SK-MEL-5 (cell line): ENCODE measurements at regions not wholly inside any gene's neighbourhood (a gene's known extent, or its start where the extent isn't known, plus 50 kb on each side); places are given as distances from the start of the nearest gene placed in this dataset.

Source experiments
- DNase-seq: peaks from one replicate; pipeline ENCODE4 v3.0.0-alpha.2; 2016; ENCODE audit warnings: low read depth, low spot score
- in situ Hi-C: cut with HindIII; loops from 2 replicates; pipeline ENCODE4 v1.10.0; 2016; ENCODE audit warnings: low sequenced_read_pairs, high pct_unique_total_duplicates, low pct_unique_long_range_greater_than_20kb

- in situ Hi-C loops: no loop called here
- no peak for DNase-seq
Observed at GRCh38 chr5:38112938-38113337, 145.4 kb upstream of the EGFLAM start.

GRCh38 chr5:38110130-38110529 lies 148.2 kb upstream of the EGFLAM start:
- in situ Hi-C loops: no loop called here

GRCh38 chr5:38107096-38107495 lies 151.3 kb upstream of the EGFLAM start:
- in situ Hi-C loops: no loop called here
- no peak for DNase-seq

More at GRCh38 chr5:38110130-38110529, 148.2 kb upstream of the EGFLAM start:
- DNase-seq: no peak

- in situ Hi-C loops: no loop called here
- no peak for DNase-seq
Observed at GRCh38 chr5:38105801-38106200, 152.6 kb upstream of the EGFLAM start.

GRCh38 chr5:38105231-38105570 lies 153.2 kb upstream of the EGFLAM start:
- in situ Hi-C loops: no loop called here
- DNase-seq: no peak

- peak; percentile 88 for DNase-seq
- in situ Hi-C loops: no loop called here
Observed at GRCh38 chr5:38104497-38105230, 153.7 kb upstream of the EGFLAM start.

GRCh38 chr5:38101897-38102296 lies 156.5 kb upstream of the EGFLAM start:
- in situ Hi-C loops: no loop called here
- DNase-seq: no peak

GRCh38 chr5:38099205-38100168 lies 158.9 kb upstream of the EGFLAM start:
- peak; percentile 18 for DNase-seq
- in situ Hi-C loops: no loop called here

- DNase-seq: no peak
- in situ Hi-C loops: no loop called here
Observed at GRCh38 chr5:38094889-38095288, 163.5 kb upstream of the EGFLAM start.

GRCh38 chr5:38093855-38094254 lies 164.5 kb upstream of the EGFLAM start:
- DNase-seq: no peak
- in situ Hi-C loops: no loop called here

- in situ Hi-C loops: no loop called here
- DNase-seq: no peak
Observed at GRCh38 chr5:38086777-38087176, 171.6 kb upstream of the EGFLAM start.

GRCh38 chr5:38079620-38080402 lies 178.5 kb upstream of the EGFLAM start:
- DNase-seq: peak; percentile 11
- in situ Hi-C loops: no loop called here

- in situ Hi-C loops: no loop called here
- DNase-seq: no peak
Observed at GRCh38 chr5:38078161-38078560, 180.2 kb upstream of the EGFLAM start.

- DNase-seq: no peak
- in situ Hi-C loops: no loop called here
Observed at GRCh38 chr5:38077652-38078051, 180.7 kb upstream of the EGFLAM start.

- in situ Hi-C loops: no loop called here
- DNase-seq: no peak
Observed at GRCh38 chr5:38071831-38072694, 186.3 kb upstream of the EGFLAM start.

GRCh38 chr5:38070304-38070950 lies 187.9 kb upstream of the EGFLAM start:
- in situ Hi-C loops: no loop called here
- no peak for DNase-seq

- DNase-seq: no peak
- in situ Hi-C loops: no loop called here
Observed at GRCh38 chr5:38069360-38069759, 189.0 kb upstream of the EGFLAM start.
